ENCODE measurements at regions not wholly inside any gene's neighbourhood (a gene's known extent, or its start where the extent isn't known, plus 50 kb on each side); places are given as distances from the start of the nearest gene placed in this dataset.

DNA sequence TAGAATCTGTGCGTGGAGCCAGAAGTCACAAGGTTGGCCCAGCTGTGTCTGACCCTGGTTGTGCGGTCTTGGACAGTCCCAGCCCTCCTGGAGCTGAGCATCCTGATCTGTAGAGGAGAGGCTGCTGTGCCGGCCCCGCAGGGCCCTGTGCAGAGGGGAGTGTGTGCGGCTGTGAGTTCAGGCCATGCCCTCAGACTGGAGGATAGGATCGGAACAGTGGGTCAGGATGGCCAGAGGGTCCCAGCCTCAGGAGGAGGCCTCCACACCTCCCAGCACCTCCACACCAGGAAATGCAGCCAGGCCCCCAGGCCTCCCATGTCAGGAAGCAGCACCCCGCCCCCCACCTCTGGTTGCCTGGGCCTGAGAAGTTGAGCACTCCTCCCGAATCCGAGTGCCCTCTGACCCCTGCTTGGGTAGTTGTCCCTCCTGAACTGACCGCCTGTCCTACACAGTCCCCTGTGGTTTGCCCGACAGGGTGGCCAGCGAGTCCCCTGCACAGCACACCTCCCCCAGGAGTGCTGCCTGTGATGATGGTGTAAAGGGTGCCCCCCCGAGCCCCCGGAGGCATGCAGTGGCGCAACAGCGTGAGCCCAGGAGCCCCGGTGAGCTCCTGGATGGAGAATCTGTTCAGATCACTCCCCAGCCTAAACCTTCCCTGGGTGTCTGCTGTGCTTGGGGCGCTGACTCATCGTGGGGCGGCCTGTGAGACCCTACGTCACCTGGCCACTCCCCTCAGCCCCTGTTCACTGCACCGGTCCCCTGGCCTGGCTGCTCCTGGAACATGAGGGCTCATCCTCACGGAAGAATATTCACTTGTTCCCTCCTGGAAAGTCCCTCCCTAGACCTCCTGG is 285.2 kb downstream of the SEC14L1 start:
- TF ChIP-seq CTCF (IDR thresholded peaks at IDR 0.05) (no peak), POLR2A (IDR thresholded peaks at IDR 0.05; ENCODE audit: low read depth) (no peak), POLR2AphosphoS5 (IDR thresholded peaks at IDR 0.05) (peak in 1 of 2 donors; percentile 91)
